ENCODE measurements at regions not wholly inside any gene's neighbourhood (a gene's known extent, or its start where the extent isn't known, plus 50 kb on each side); places are given as distances from the start of the nearest gene placed in this dataset.
A peak's percentile ranks its signal among the peaks of the same experiment; 100 is the strongest.

- no peak for DNase-seq
- H3K27ac Mint-ChIP-seq: peak overlapping the region; percentile 73 to 96 (median 96); a peak in 6 of 7 replicates
- TF ChIP-seq CTCF (conservative IDR thresholded peaks at IDR 0.05): no peak
Observed at GRCh38 chr19:28170066-28170465, 1042.9 kb downstream of the UQCRFS1 start.

More at GRCh38 chr19:28170066-28170465, 1042.9 kb downstream of the UQCRFS1 start:
- WGBS (ENCODE audit: extremely low coverage, insufficient read length, low lambda C conversion rate): no CpG with 5 or more reads among the region's 3 CpGs
- Mint-ChIP-seq H3K27me3 (ENCODE audit: low read depth) (peaks cover 2% of the 10 kb centered on the region), H3K4me1 (peaks cover 44 to 50% of the 10 kb centered on the region in 2 experiments), H3K36me3 (ENCODE audit: insufficient read depth in 1 of 3, low read depth in 3 of 3) (peaks cover 0 to 4% (median 0%) of the 10 kb centered on the region in 3 experiments; a peak in 1 of 7 replicates), H3K9me3 (peaks cover under 1 to 4% of the 10 kb centered on the region in 2 experiments; a peak in 2 of 5 replicates), H3K4me3 (peak overlapping the region; percentile 21 to 45; a peak in 2 of 5 replicates)
- no peak overlapping the region for H2BK20ac ChIP-seq (ENCODE audit: low read depth, low read length, poor library complexity, severe bottlenecking)
- no peaks in the 10 kb centered on the region for H3K79me1 ChIP-seq (ENCODE audit: insufficient read depth, low read depth, low read length, poor library complexity, severe bottlenecking)
- no peak overlapping the region for H2AFZ ChIP-seq (ENCODE audit: low read length)
- no peaks in the 10 kb centered on the region for H4K20me1 ChIP-seq (ENCODE audit: control insufficient read depth, insufficient read depth, insufficient read length)
- no peaks in the 10 kb centered on the region for H3K27me3 ChIP-seq (ENCODE audit: insufficient read depth, low read length)
- no peak overlapping the region; the same call in 1 of the 2 replicates for H3K14ac ChIP-seq (ENCODE audit: insufficient read depth, low read length)
- no peaks in the 10 kb centered on the region for H3K79me2 ChIP-seq (ENCODE audit: insufficient read depth, low read length)
- no peak overlapping the region for H3K56ac ChIP-seq (ENCODE audit: insufficient read length, low read depth, low read length)
- no peak overlapping the region for H3K18ac ChIP-seq (ENCODE audit: insufficient read length, low read depth, low read length)
- H2BK120ac ChIP-seq (ENCODE audit: low read depth, low read length, poor library complexity, severe bottlenecking): no peak overlapping the region
- no peak overlapping the region for H3K9ac ChIP-seq (ENCODE audit: extremely low read depth, insufficient read length, low read length)
- H3K23ac ChIP-seq (ENCODE audit: insufficient read length, low read depth, low read length): no peak overlapping the region
- H2BK12ac ChIP-seq (ENCODE audit: insufficient read length, low read depth, low read length): no peak overlapping the region
- H2AK5ac ChIP-seq (ENCODE audit: insufficient read length, low read length): no peak overlapping the region
- no peak overlapping the region for H4K91ac ChIP-seq (ENCODE audit: insufficient read length, low read depth, low read length)
- no peaks in the 10 kb centered on the region for H3K9me3 ChIP-seq (ENCODE audit: control insufficient read depth, low read depth, low read length)
- no peak overlapping the region for H3K4me2 ChIP-seq (ENCODE audit: insufficient read depth, insufficient read length, low read length)
- no peak overlapping the region for H4K8ac ChIP-seq (replicated peaks; ENCODE audit: insufficient read length, low read depth, low read length)
- H3K4me1 ChIP-seq (ENCODE audit: insufficient read depth, low read length): peaks cover 15% of the 10 kb centered on the region; the same call in 1 of the 2 replicates
- no peak overlapping the region for H3K27ac ChIP-seq (ENCODE audit: insufficient read length, low read depth, low read length)
- H2BK15ac ChIP-seq (ENCODE audit: low read depth, low read length): no peak overlapping the region
- no peak overlapping the region for H2BK5ac ChIP-seq (ENCODE audit: insufficient read length, low read length)
- H3K4ac ChIP-seq (ENCODE audit: low read depth, low read length): no peak overlapping the region
- H3T11ph ChIP-seq (ENCODE audit: low read length): no peak overlapping the region
- no peak overlapping the region for H4K5ac ChIP-seq (ENCODE audit: insufficient read length, low read depth, low read length)
- H3K23me2 ChIP-seq (ENCODE audit: insufficient read length, low read depth, low read length, poor library complexity, severe bottlenecking): no peaks in the 10 kb centered on the region
